ENCODE measurements at regions not wholly inside any gene's neighbourhood (a gene's known extent, or its start where the extent isn't known, plus 50 kb on each side); places are given as distances from the start of the nearest gene placed in this dataset.

DNA sequence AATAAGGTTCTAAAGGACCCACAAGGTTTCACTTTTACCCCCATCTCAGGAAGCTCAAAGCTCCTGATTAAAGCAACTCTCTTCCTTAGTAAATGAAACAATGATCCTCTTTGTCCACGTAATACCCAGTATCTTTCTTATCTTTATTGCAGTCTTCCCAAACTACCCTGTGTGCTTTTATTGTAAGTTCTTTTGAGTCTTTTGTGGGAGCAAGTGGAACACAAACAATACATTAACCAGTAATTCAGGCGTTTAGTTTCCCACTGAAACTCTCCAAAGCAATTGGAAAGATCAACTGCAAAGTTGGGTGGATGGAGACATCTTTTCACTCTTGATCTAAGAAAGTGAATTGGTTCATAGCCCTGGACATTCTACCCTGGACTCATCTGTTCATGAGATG is 240.0 kb downstream of the ZNF621 start:
- Histone ChIP-seq H3K4me1 (peaks cover 0 to 3% of the 10 kb centered on the region in 2 donors), H3K9me3 (peaks cover 0 to 9% of the 10 kb centered on the region in 2 donors), H3K4me3 (no peak overlapping the region), H3K36me3 (no peaks in the 10 kb centered on the region), H3K27me3 (no peaks in the 10 kb centered on the region), H3K27ac (no peak overlapping the region)
- TF ChIP-seq CTCF (IDR thresholded peaks at IDR 0.05) = no peak
- DNase-seq (ENCODE audit: low spot score) = no peak

DNA sequence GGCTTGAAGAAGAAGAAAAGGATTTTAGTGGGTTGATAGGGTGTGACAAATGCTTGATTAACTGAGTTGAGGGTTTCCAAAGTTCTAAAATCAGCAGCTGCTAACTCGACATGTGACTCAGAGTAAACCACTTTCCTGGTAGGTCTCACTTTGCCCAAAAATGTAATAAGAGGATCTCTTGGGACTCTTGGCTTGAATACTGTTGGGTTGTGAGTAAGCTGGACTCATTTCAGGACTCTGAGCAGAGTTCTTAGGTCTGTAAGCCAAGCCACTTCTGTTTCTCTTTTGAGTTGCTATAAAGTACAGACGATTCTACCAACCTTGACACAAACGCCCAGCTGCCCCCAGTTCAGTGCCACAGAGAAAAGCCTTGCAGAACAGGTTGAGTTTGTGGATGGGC is 241.1 kb downstream of the ZNF621 start:
- no peak for DNase-seq (ENCODE audit: low spot score)

GRCh38 chr3:40766396-40766795 is 241.6 kb downstream of the ZNF621 start:
- no peaks in the 10 kb centered on the region for H3K27me3 ChIP-seq
- no peak overlapping the region for H3K27ac ChIP-seq
- no peak for TF ChIP-seq CTCF (IDR thresholded peaks at IDR 0.05)
- H3K4me3 ChIP-seq = no peak overlapping the region
- peaks cover 0 to 9% of the 10 kb centered on the region in 2 donors for H3K9me3 ChIP-seq
- DNase-seq (ENCODE audit: low spot score) = no peak
- no peaks in the 10 kb centered on the region for H3K36me3 ChIP-seq
- peaks cover 0 to 3% of the 10 kb centered on the region in 2 donors for H3K4me1 ChIP-seq

More for the DNA sequence above, 241.1 kb downstream of the ZNF621 start:
- H3K36me3 ChIP-seq = no peaks in the 10 kb centered on the region
- H3K4me1 ChIP-seq = peaks cover 0 to 3% of the 10 kb centered on the region in 2 donors
- TF ChIP-seq CTCF (IDR thresholded peaks at IDR 0.05) = no peak
- H3K27ac ChIP-seq = no peak overlapping the region
- no peaks in the 10 kb centered on the region for H3K27me3 ChIP-seq
- H3K9me3 ChIP-seq = peaks cover 0 to 9% of the 10 kb centered on the region in 2 donors
- H3K4me3 ChIP-seq = no peak overlapping the region

DNA sequence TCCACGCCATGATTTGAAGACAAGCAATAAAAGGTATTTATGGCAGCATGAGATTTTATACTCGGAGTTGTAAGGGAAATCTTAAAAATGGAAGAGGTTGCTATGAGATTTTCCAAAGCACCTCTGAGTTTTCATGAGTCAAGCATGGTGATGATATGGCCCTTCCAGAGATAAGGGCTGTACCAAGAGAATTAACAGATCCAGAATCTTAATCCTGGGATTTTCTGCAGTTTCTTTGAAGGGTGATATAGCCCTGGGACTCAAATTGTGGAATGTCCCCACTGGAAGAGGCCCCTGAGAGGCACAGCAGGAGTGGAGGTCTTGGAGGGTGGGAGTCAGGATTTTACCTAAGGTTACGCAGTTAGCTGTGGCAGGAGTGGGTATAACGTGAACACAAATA is 243.3 kb downstream of the ZNF621 start:
- no peak for DNase-seq (ENCODE audit: low spot score)
- Histone ChIP-seq H3K4me3 (no peak overlapping the region), H3K27ac (no peak overlapping the region), H3K36me3 (no peaks in the 10 kb centered on the region), H3K9me3 (no peaks in the 10 kb centered on the region), H3K4me1 (peaks cover 0 to 3% of the 10 kb centered on the region in 2 donors), H3K27me3 (no peaks in the 10 kb centered on the region)
- TF ChIP-seq CTCF (IDR thresholded peaks at IDR 0.05) = no peak

DNA sequence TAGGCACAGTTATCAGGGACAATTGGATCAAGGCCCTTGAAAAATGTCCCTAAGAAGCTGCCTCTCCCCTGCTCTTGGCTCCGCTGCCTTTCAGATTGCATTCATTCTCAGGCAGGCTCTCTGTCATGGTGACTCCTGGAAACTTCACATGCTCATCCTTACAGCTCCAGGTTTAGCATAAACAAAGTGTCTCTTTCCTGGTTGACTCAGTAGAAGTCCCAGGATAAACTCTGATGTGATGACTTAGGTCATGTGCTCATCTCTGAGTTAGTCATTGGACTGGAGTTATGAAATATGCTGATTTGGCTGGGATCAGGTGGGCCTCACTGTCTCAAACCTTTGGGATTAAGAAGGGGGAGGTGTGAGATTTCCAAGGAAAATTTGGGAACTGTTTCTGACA is 243.8 kb downstream of the ZNF621 start:
- H3K9me3 ChIP-seq = no peaks in the 10 kb centered on the region
- H3K27me3 ChIP-seq = no peaks in the 10 kb centered on the region
- no peak for TF ChIP-seq CTCF (IDR thresholded peaks at IDR 0.05)
- H3K27ac ChIP-seq = no peak overlapping the region
- DNase-seq (ENCODE audit: low spot score) = no peak
- no peak overlapping the region for H3K4me3 ChIP-seq
- no peaks in the 10 kb centered on the region for H3K36me3 ChIP-seq
- H3K4me1 ChIP-seq = peaks cover 0 to 3% of the 10 kb centered on the region in 2 donors

- Histone ChIP-seq H3K36me3 (no peaks in the 10 kb centered on the region), H3K4me1 (peaks cover 0 to 3% of the 10 kb centered on the region in 2 donors), H3K4me3 (no peak overlapping the region), H3K27ac (no peak overlapping the region), H3K9me3 (no peaks in the 10 kb centered on the region), H3K27me3 (no peaks in the 10 kb centered on the region)
- TF ChIP-seq CTCF (IDR thresholded peaks at IDR 0.05) = no peak
- no peak for DNase-seq (ENCODE audit: low spot score)
Measured at GRCh38 chr3:40770061-40770460, 245.3 kb downstream of the ZNF621 start.

All from right atrium auricular region (tissue), 2 donors.